ENCODE measurements at regions not wholly inside any gene's neighbourhood (a gene's known extent, or its start where the extent isn't known, plus 50 kb on each side); places are given as distances from the start of the nearest gene placed in this dataset.

DNA sequence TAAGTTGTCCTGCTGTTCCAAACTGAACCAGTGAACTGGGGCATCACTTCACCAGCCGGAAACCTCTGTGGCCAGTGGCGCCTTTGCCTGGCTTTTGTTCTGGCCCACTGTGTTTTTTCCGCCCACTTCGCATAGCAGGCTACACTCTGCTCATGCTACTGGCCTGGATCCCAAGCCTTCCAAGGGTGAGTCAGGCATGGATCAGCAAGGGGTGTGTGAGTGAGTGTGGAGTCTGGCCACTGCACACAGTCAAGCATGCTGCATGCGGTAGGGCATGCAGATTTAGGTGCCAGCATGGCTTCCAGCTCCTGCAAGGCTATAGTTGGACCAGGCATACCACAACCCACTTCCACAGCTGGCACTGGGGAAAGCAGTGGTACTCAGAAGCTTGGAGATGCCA lies 1967.9 kb downstream of the C4orf33 start:
- no peak for TF ChIP-seq EZH2 (IDR thresholded peaks at IDR 0.05; ENCODE audit: insufficient read depth, poor library complexity, severe bottlenecking)
- TF ChIP-seq EZH2phosphoT487 (IDR thresholded peaks at IDR 0.05; ENCODE audit: insufficient read depth, low read depth): no peak

Data from GM23248 (cell line).